ENCODE measurements at regions not wholly inside any gene's neighbourhood (a gene's known extent, or its start where the extent isn't known, plus 50 kb on each side); places are given as distances from the start of the nearest gene placed in this dataset.
A peak's percentile ranks its signal among the peaks of the same experiment; 100 is the strongest.
"Not testable (repeated sequence)": the region's sequence is repeated elsewhere in the genome, so short reads cannot be mapped to it uniquely, and the experiment has no call there.

GRCh38 chr6:6870921-6871320 lies 236.8 kb upstream of the RREB1 start:
- no peaks in the 10 kb centered on the region for H3K27me3 ChIP-seq
- 87% methylated on average over 5 of the region's 5 CpGs for WGBS

GRCh38 chr6:6872459-6873344 lies 235.1 kb upstream of the RREB1 start:
- no peaks in the 10 kb centered on the region for H3K27me3 ChIP-seq
- 84% methylated on average over 7 of the region's 7 CpGs for WGBS
- H3K27ac ChIP-seq = no peak overlapping the region
- H3K9me3 ChIP-seq = no peaks in the 10 kb centered on the region
- H3K4me3 ChIP-seq = no peak overlapping the region
- TF ChIP-seq POLR2A (IDR thresholded peaks at IDR 0.05) = no peak
- TF ChIP-seq EP300 (IDR thresholded peaks at IDR 0.05) = no peak
- TF ChIP-seq POLR2AphosphoS5 (IDR thresholded peaks at IDR 0.05) = no peak
- no peaks in the 10 kb centered on the region for H3K36me3 ChIP-seq
- DNase-seq (ENCODE audit: low spot score in 2 of 2) = no peak
- H3K4me1 ChIP-seq = no peaks in the 10 kb centered on the region

More at GRCh38 chr6:6870921-6871320, 236.8 kb upstream of the RREB1 start:
- H3K27ac ChIP-seq = no peak overlapping the region
- H3K4me3 ChIP-seq = no peak overlapping the region
- no peaks in the 10 kb centered on the region for H3K4me1 ChIP-seq
- H3K36me3 ChIP-seq = no peaks in the 10 kb centered on the region
- no peak for DNase-seq (ENCODE audit: low spot score in 2 of 2)
- TF ChIP-seq POLR2AphosphoS5 (IDR thresholded peaks at IDR 0.05) = no peak
- TF ChIP-seq EP300 (IDR thresholded peaks at IDR 0.05) = no peak
- TF ChIP-seq POLR2A (IDR thresholded peaks at IDR 0.05) = no peak
- no peak for TF ChIP-seq CTCF (IDR thresholded peaks at IDR 0.05)
- no peaks in the 10 kb centered on the region for H3K9me3 ChIP-seq

- no peaks in the 10 kb centered on the region for H3K9me3 ChIP-seq
- H3K4me3 ChIP-seq = no peak overlapping the region
- no peak for TF ChIP-seq POLR2AphosphoS5 (IDR thresholded peaks at IDR 0.05)
- no peak for TF ChIP-seq CTCF (IDR thresholded peaks at IDR 0.05)
- no peak for TF ChIP-seq EP300 (IDR thresholded peaks at IDR 0.05)
- no peak for TF ChIP-seq POLR2A (IDR thresholded peaks at IDR 0.05)
- no peaks in the 10 kb centered on the region for H3K36me3 ChIP-seq
- peaks cover 2% of the 10 kb centered on the region for H3K4me1 ChIP-seq
- H3K27me3 ChIP-seq = no peaks in the 10 kb centered on the region
- 84% methylated on average over 6 of the region's 6 CpGs for WGBS
- no peak overlapping the region for H3K27ac ChIP-seq
- DNase-seq (ENCODE audit: low spot score in 2 of 2) = no peak
Measured at GRCh38 chr6:6873778-6874177, 234.0 kb upstream of the RREB1 start.

GRCh38 chr6:6875818-6876470 lies 231.8 kb upstream of the RREB1 start:
- no peak for DNase-seq (ENCODE audit: low spot score in 2 of 2)
- no peaks in the 10 kb centered on the region for H3K27me3 ChIP-seq
- peaks cover 11% of the 10 kb centered on the region for H3K4me1 ChIP-seq
- 53% methylated on average over 5 of the region's 5 CpGs for WGBS
- TF ChIP-seq POLR2A (IDR thresholded peaks at IDR 0.05) (no peak), CTCF (IDR thresholded peaks at IDR 0.05) (no peak), EP300 (IDR thresholded peaks at IDR 0.05) (no peak), POLR2AphosphoS5 (IDR thresholded peaks at IDR 0.05) (no peak)
- no peak overlapping the region for H3K4me3 ChIP-seq
- no peaks in the 10 kb centered on the region for H3K9me3 ChIP-seq
- H3K27ac ChIP-seq = no peak overlapping the region
- H3K36me3 ChIP-seq = no peaks in the 10 kb centered on the region

- H3K9me3 ChIP-seq; H3K36me3 ChIP-seq; H3K27ac ChIP-seq; DNase-seq (ENCODE audit: low spot score in 2 of 2); H3K4me3 ChIP-seq; H3K27me3 ChIP-seq: not testable (repeated sequence)
- 96% methylated on average over 5 of the region's 5 CpGs for WGBS
- peaks cover 23% of the 10 kb centered on the region for H3K4me1 ChIP-seq
Measured at GRCh38 chr6:6877792-6878191, 230.0 kb upstream of the RREB1 start.

- DNase-seq (ENCODE audit: low spot score in 2 of 2) = no peak
- peaks cover 25% of the 10 kb centered on the region for H3K4me1 ChIP-seq
- H3K9me3 ChIP-seq = no peaks in the 10 kb centered on the region
- no peaks in the 10 kb centered on the region for H3K36me3 ChIP-seq
- H3K27me3 ChIP-seq = no peaks in the 10 kb centered on the region
- H3K4me3 ChIP-seq = no peak overlapping the region
- H3K27ac ChIP-seq = peak overlapping the region; percentile 27
- no peak for TF ChIP-seq CTCF (IDR thresholded peaks at IDR 0.05)
- no peak for TF ChIP-seq POLR2A (IDR thresholded peaks at IDR 0.05)
- no peak for TF ChIP-seq EP300 (IDR thresholded peaks at IDR 0.05)
- TF ChIP-seq POLR2AphosphoS5 (IDR thresholded peaks at IDR 0.05) = no peak
- 45% methylated on average over 7 of the region's 7 CpGs for WGBS
Measured at GRCh38 chr6:6878887-6879585, 228.7 kb upstream of the RREB1 start.

GRCh38 chr6:6879586-6879974 lies 228.2 kb upstream of the RREB1 start:
- 45% methylated on average over 6 of the region's 6 CpGs for WGBS
- peak overlapping the region; percentile 27 for H3K27ac ChIP-seq
- DNase-seq (ENCODE audit: low spot score in 2 of 2); H3K4me3 ChIP-seq; H3K9me3 ChIP-seq; H3K27me3 ChIP-seq; H3K36me3 ChIP-seq: not testable (repeated sequence)
- peaks cover 30% of the 10 kb centered on the region for H3K4me1 ChIP-seq
